GM21526 (cell line): ENCODE measurements at regions not wholly inside any gene's neighbourhood (a gene's known extent, or its start where the extent isn't known, plus 50 kb on each side); places are given as distances from the start of the nearest gene placed in this dataset.

Source experiments
- ATAC-seq: cut with Tn5 transposase; IDR thresholded peaks from one replicate; pipeline ENCODE4 v1.9.1; 2021; ENCODE audit warnings: moderate library complexity; ENCODE audit not compliant: unreplicated experiment, low FRiP score

GRCh38 chr4:135840781-135841180 is 1639.2 kb upstream of the PABPC4L start:
- ATAC-seq = no peak

DNA sequence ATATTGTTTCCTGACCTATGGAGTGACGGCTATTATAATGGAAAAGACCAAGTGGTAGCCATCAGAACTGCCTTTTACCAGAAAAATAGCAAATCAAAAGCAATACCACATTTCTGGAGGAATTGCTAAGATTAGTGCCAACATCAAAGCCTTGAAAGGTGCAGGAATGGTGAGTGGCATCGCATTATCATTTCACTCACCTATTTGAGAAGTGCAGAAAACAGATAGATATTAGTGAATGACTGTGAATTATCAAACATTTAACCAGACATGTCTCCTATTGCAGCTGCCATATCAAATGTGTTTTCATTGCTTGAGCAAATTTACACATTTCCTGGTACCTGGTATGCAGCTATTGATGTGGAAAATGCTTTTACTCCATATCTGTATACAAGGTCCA is 1638.1 kb upstream of the PABPC4L start:
- ATAC-seq = no peak

GRCh38 chr4:135838889-135839288 is 1637.3 kb upstream of the PABPC4L start:
- no peak for ATAC-seq

DNA sequence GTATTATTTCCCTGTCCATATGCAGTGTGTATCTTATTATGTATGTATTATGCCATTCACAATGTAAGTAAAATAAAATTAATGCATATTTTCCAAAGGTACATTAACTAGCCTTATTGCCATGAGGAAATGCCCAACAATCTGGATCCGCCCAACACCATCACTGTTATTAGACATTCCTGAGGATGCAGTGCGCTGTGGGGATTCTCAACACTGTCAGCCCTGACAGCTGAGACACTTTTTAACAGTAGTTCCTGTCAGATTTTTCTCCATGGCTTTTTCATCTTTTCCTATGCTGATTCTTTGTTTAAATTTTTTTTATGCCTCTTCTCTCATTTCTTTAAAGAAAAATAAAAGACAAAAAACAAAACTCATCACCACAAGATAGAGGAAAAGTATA is 1632.9 kb upstream of the PABPC4L start:
- no peak for ATAC-seq

DNA sequence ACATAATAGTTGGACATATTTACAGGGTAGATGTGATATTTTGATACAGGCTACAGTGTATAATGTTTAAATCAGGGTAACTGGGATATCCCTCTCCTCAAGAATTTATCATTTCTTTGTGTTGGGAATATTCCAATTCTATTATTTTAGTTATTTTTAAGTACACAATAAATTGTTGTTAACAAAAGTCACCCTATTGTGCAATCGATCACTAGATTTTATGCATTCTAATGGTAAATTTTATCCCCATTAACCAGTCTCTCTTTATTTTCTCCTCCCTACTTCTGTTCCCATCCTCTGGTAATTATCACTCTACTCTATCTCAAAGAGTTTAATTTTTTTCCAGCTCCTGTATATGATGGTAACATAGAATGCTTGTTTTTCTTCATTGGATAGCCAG is 1631.9 kb upstream of the PABPC4L start:
- ATAC-seq = no peak

- no peak for ATAC-seq
These were observed 1623.2 kb upstream of the PABPC4L start for GRCh38 chr4:135824759-135825296.

DNA sequence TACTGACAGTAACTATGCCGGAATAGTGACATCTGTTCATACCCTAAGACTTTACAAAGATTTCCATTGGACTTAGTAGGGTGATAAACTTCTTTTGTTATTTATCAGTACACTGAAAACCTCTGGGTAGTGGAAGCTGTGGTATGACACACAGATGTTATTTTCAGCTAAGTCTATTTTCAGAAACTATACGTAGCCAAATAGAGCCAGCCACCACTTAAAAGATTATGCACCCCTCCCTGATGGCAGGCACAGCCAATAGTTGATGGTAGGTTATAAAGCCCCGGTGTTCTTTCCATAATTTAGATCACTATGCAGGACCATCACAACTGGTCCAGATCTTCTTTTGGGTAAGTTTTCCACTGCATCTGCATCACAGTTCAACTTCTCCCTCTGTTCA is 1603.2 kb upstream of the PABPC4L start:
- no peak for ATAC-seq

DNA sequence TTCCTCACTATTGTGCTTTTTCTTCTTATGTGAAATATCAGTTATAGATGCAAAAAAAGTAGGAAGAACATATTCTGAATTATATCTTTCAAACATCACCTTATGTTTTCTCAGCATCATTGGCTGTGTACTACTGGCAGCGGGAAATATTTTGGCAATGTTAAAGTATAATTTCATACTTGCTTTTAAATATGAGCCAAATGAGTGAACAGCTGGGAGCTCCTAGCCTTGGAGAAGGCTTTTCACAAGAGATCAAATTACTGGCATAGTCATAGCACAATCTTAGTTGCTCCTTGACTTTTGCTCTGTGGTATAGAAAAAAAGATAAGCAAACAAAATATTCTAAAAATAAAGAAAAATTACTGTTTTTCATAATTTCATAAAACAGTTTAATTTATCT is 1575.8 kb upstream of the PABPC4L start:
- ATAC-seq = no peak

- no peak for ATAC-seq
These were observed 1574.3 kb upstream of the PABPC4L start for GRCh38 chr4:135775909-135776308.

GRCh38 chr4:135770505-135770904 is 1568.9 kb upstream of the PABPC4L start:
- ATAC-seq = no peak

DNA sequence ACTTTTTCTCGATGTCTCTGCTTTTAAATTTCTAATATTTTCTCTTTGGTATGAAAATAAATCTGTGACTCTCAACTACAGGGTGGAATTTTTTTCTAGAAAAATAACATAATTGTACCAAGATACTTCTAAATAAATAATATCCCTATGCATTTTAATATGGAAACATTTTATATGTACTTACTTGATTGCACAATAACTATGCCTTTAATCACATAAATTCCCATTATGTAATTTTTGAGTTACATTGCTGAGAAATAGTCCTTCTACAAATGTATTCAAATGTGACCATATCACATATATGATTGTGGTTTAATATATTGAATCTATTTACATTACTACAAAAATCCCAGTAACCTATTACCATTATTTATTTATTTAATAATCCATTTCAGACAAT is 1543.3 kb upstream of the PABPC4L start:
- ATAC-seq = no peak

DNA sequence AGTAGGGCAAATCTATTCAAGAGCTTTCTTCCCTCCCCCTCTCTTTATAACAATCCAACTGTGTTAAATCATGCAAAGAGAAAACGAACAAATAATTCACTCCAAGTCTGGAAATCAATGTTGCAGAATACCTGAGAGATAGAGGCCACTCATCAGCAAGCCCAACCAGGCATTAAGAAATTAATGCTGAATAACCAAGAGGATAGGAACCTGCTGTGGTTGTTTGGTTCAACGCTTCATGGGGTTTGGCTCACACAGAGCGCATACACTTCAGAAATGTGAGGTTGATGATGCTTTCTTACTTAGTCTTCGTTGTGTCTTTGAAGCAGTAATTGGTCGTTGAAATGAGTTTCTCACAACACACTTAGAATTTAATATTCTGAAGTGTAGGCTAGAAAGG is 1540.0 kb upstream of the PABPC4L start:
- no peak for ATAC-seq

DNA sequence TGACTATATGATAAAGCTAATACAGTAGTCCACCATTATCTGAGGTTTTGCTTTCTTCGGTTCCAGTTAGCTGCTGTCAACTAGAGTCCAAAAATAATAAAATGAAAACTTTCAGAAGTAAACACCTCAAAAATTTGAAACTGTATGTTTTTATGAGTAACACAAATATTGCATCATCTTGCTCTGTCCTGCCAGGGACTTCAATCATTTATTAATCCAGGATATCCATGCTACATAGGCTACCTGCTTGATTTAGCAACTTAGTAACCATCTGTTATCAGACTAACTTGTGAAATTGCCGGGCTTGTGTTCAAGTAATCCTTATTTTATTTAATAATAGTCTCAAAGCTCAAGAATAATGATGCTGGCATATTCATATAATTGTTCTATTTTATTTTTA is 1537.8 kb upstream of the PABPC4L start:
- ATAC-seq = no peak

DNA sequence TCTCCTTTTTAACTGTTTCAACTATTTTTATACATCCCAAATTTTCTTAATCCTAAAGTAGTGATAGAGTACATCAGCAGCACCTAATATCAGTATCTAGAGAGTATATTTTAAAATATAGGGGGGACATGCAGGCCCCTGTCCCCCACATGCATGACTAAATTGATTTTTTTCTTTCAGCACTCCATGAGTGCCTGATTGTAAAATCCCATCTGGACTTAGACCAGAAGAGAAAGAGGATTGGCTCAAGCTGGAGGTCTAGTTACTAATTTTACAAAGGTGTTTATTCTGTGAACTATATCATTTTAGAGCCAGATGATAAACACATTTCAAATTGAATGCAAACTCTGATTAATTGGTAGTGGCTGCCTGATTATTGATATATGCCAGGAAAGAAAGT is 1533.9 kb upstream of the PABPC4L start:
- ATAC-seq = no peak

GRCh38 chr4:135732448-135732847 is 1530.9 kb upstream of the PABPC4L start:
- ATAC-seq = no peak

DNA sequence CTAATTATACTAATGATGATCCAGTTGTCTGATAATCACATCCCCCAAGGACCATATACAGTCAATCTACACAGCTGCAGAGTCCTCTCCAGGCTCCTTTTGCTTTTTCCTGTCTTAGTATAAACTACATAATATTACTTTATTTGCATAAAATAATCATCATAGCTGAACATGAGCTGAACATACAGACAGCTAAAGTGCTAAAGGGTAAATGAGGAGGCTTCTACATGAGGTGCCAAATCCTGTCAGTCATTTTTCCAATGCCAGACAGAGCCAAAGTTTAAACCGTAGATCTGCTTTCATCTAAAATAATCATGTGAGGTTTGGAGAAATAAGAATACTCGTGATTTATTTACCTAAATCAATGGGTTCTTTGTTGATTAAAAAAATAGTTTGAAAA is 1530.1 kb upstream of the PABPC4L start:
- no peak for ATAC-seq

GRCh38 chr4:135724421-135724820 is 1522.8 kb upstream of the PABPC4L start:
- ATAC-seq = no peak

DNA sequence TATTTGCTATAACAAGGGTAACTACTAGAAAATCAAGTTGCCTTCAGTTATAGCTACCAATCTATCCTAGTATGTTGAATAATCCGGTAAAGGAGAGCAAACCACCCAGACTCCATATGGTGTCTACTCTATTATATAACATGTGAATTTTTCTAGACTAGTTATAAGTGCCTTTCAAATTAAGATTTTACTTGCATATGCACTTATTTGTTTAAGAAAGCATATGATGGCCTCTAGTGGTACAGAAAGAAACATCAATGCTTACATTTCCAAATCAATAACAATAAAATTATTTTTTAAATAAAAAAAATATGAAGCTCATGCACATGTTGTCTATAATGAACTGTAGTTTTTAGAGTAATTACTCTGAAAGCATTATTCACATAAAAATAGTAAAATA is 1516.4 kb upstream of the PABPC4L start:
- ATAC-seq = no peak

GRCh38 chr4:135705343-135705742 is 1503.8 kb upstream of the PABPC4L start:
- no peak for ATAC-seq

DNA sequence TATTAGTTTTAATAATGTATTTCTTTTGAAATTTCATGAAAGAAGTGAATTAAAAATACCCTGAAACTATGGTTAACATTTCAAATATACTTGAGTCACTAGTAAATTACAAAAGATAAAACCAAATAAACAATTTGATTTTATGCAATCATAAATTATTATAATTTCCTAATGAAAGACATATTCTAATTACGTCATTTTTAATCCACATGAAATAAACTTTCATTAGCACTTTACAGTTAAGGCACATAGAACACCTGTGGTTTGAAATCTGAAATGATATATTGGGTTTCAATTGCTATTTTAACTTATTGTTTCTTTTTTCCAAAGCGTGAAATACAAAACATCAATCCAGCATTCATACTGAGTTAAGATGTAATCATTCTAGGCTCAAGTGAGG is 1492.5 kb upstream of the PABPC4L start:
- ATAC-seq = no peak

DNA sequence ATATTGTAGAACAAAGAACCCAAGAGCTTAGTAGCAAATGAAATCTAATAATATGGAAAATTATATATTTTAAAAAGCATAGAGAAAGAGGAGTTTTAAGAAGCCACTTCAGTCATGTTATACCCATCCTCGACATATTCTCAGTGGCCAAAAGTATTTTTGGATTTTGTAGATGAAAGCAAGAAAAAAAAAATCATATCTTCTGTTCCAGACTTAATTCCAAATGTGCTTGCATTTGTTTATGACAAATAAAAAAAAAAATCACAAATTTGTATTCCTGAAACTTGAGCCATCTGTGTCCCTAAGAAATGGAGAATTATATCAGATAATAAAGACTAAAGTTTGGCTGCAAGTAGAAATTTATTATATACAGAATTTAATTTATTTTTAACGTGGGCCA is 1482.4 kb upstream of the PABPC4L start:
- no peak for ATAC-seq

- no peak for ATAC-seq
These were observed 1470.6 kb upstream of the PABPC4L start for GRCh38 chr4:135672202-135672601.

GRCh38 chr4:135670548-135670947 is 1469.0 kb upstream of the PABPC4L start:
- ATAC-seq = no peak
